ENCODE measurements at regions not wholly inside any gene's neighbourhood (a gene's known extent, or its start where the extent isn't known, plus 50 kb on each side); places are given as distances from the start of the nearest gene placed in this dataset.
A peak's percentile ranks its signal among the peaks of the same experiment; 100 is the strongest.

- no peak for DNase-seq (ENCODE audit: low spot score)
Observed at GRCh38 chr5:141800617-141801016, 77.6 kb downstream of the PCDH1 start.

- no peak for DNase-seq (ENCODE audit: low spot score)
Observed at GRCh38 chr5:141799507-141800167, 78.6 kb downstream of the PCDH1 start.

- no peak for DNase-seq (ENCODE audit: low spot score)
Observed at GRCh38 chr5:141797425-141797824, 80.8 kb downstream of the PCDH1 start.

GRCh38 chr5:141795421-141795820 is 82.8 kb downstream of the PCDH1 start:
- no peak for DNase-seq (ENCODE audit: low spot score)

GRCh38 chr5:141793881-141794280 is 84.3 kb downstream of the PCDH1 start:
- DNase-seq (ENCODE audit: low spot score): no peak

GRCh38 chr5:141793403-141793802 is 84.8 kb downstream of the PCDH1 start:
- no peak for DNase-seq (ENCODE audit: low spot score)

GRCh38 chr5:141790630-141791029 is 87.6 kb downstream of the PCDH1 start:
- DNase-seq (ENCODE audit: low spot score): no peak

GRCh38 chr5:141789330-141789729 is 88.9 kb downstream of the PCDH1 start:
- no peak for DNase-seq (ENCODE audit: low spot score)

- DNase-seq (ENCODE audit: low spot score): no peak
Observed at GRCh38 chr5:141788296-141788970, 89.8 kb downstream of the PCDH1 start.

- DNase-seq (ENCODE audit: low spot score): no peak
Observed at GRCh38 chr5:141787376-141787775, 90.8 kb downstream of the PCDH1 start.

- no peak for DNase-seq (ENCODE audit: low spot score)
Observed at GRCh38 chr5:141786700-141787099, 91.5 kb downstream of the PCDH1 start.

GRCh38 chr5:141785711-141786110 is 92.5 kb downstream of the PCDH1 start:
- no peak for DNase-seq (ENCODE audit: low spot score)

GRCh38 chr5:141785135-141785534 is 93.1 kb downstream of the PCDH1 start:
- no peak for DNase-seq (ENCODE audit: low spot score)

- no peak for DNase-seq (ENCODE audit: low spot score)
Observed at GRCh38 chr5:141784529-141784928, 93.7 kb downstream of the PCDH1 start.

- no peak for DNase-seq (ENCODE audit: low spot score)
Observed at GRCh38 chr5:141783947-141784296, 94.3 kb downstream of the PCDH1 start.

GRCh38 chr5:141783005-141783946 is 94.9 kb downstream of the PCDH1 start:
- DNase-seq (ENCODE audit: low spot score): peak; percentile 67

GRCh38 chr5:141781910-141782309 is 96.3 kb downstream of the PCDH1 start:
- DNase-seq (ENCODE audit: low spot score): no peak

- no peak for DNase-seq (ENCODE audit: low spot score)
Observed at GRCh38 chr5:141780952-141781781, 97.0 kb downstream of the PCDH1 start.

GRCh38 chr5:141780240-141780951 is 97.8 kb downstream of the PCDH1 start:
- no peak for DNase-seq (ENCODE audit: low spot score)

- DNase-seq (ENCODE audit: low spot score): no peak
Observed at GRCh38 chr5:141779503-141779973, 97.5 kb upstream of the ARAP3 start.

GRCh38 chr5:141778683-141779082 is 96.7 kb upstream of the ARAP3 start:
- DNase-seq (ENCODE audit: low spot score): no peak
